ENCODE measurements at regions not wholly inside any gene's neighbourhood (a gene's known extent, or its start where the extent isn't known, plus 50 kb on each side); places are given as distances from the start of the nearest gene placed in this dataset.

DNA sequence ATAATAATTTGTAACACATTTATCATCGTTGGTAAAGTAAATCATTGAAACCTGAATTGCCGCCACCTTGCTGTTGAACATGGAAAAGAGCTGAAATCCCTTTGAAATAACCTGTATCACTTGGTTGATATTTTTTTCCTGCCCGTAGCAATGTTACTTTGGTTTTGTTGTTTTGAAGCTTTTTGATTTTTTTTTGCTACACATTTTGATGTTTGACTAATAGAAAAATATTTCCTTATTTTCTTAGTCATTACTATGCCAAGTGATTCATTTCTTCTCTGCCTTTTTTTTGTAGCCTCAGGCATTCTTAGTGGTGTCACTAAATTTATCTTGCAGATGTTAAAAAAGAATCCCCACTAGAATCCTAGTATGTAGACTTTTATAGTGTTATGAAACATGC lies 235.1 kb upstream of the MEOX2 start:
- Histone ChIP-seq H3K4me1 (ENCODE audit: low read length) (no peaks in the 10 kb centered on the region), H3K9me2 (replicated peaks; ENCODE audit: insufficient read depth, low read length) (no peaks in the 10 kb centered on the region), H3K9me3 (replicated peaks; ENCODE audit: insufficient read depth, low read length) (no peaks in the 10 kb centered on the region), H3K9ac (ENCODE audit: low read length) (no peak overlapping the region), H3K27ac (ENCODE audit: low read length) (no peak overlapping the region), H4K20me1 (ENCODE audit: insufficient read depth, low read length) (no peaks in the 10 kb centered on the region), H3K4me2 (ENCODE audit: low read depth, low read length) (no peak overlapping the region), H3K4me3 (ENCODE audit: low read length) (no peak overlapping the region), H3K27me3 (replicated peaks; ENCODE audit: insufficient read depth, low read length) (no peaks in the 10 kb centered on the region), H2AFZ (ENCODE audit: low read length) (no peak overlapping the region), H3K79me2 (ENCODE audit: low read length) (no peaks in the 10 kb centered on the region), H3K36me3 (replicated peaks; ENCODE audit: insufficient read depth, low read length) (no peaks in the 10 kb centered on the region), H3F3A (ENCODE audit: insufficient read depth, low read length) (no peaks in the 10 kb centered on the region)
- DNase-seq: no peak
- TF ChIP-seq EZH2 (optimal IDR thresholded peaks at IDR 0.05; ENCODE audit: low read depth, low read length): no peak
- no peak for TF ChIP-seq EZH2phosphoT487 (IDR thresholded peaks at IDR 0.05; ENCODE audit: low read length)
- TF ChIP-seq CTCF (IDR thresholded peaks at IDR 0.05; ENCODE audit: low read length): no peak

DNA sequence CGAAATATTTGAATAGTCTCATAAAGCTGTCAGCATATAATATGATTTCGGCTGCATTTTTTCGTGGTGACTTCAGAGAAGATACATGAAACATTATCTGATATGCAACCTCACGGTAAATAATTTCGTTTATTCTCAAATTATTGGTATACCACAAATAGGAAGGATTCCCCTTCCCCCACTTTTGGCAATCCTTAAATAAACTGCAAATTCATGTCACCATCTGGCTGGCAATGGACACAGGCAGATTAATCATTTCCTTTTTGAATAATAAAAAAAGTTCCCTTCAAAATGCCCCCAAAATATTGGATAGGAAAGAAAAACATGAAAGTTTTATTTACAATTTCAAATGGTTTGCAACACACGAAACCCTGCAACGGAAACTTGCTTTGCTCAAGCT lies 234.5 kb upstream of the MEOX2 start:
- Histone ChIP-seq H3K4me2 (ENCODE audit: low read depth, low read length) (no peak overlapping the region), H3K27ac (ENCODE audit: low read length) (no peak overlapping the region)

GRCh38 chr7:15916681-15917380 lies 230.3 kb upstream of the MEOX2 start:
- Histone ChIP-seq H3K4me3 (ENCODE audit: low read length) (no peak overlapping the region), H3F3A (ENCODE audit: insufficient read depth, low read length) (no peaks in the 10 kb centered on the region), H3K36me3 (replicated peaks; ENCODE audit: insufficient read depth, low read length) (no peaks in the 10 kb centered on the region), H2AFZ (ENCODE audit: low read length) (no peak overlapping the region), H3K27ac (ENCODE audit: low read length) (no peak overlapping the region), H3K9me3 (replicated peaks; ENCODE audit: insufficient read depth, low read length) (no peaks in the 10 kb centered on the region), H3K4me2 (ENCODE audit: low read depth, low read length) (no peak overlapping the region), H3K27me3 (replicated peaks; ENCODE audit: insufficient read depth, low read length) (no peaks in the 10 kb centered on the region), H3K79me2 (ENCODE audit: low read length) (no peaks in the 10 kb centered on the region), H3K9ac (ENCODE audit: low read length) (no peak overlapping the region), H3K9me2 (replicated peaks; ENCODE audit: insufficient read depth, low read length) (no peaks in the 10 kb centered on the region), H3K4me1 (ENCODE audit: low read length) (no peaks in the 10 kb centered on the region), H4K20me1 (ENCODE audit: insufficient read depth, low read length) (no peaks in the 10 kb centered on the region)
- no peak for TF ChIP-seq EZH2phosphoT487 (IDR thresholded peaks at IDR 0.05; ENCODE audit: low read length)
- no peak for TF ChIP-seq CTCF (IDR thresholded peaks at IDR 0.05; ENCODE audit: low read length)
- TF ChIP-seq EZH2 (optimal IDR thresholded peaks at IDR 0.05; ENCODE audit: low read depth, low read length): no peak
- no peak for DNase-seq

More for the DNA sequence above, 234.5 kb upstream of the MEOX2 start:
- no peaks in the 10 kb centered on the region for H3K27me3 ChIP-seq (replicated peaks; ENCODE audit: insufficient read depth, low read length)
- TF ChIP-seq EZH2 (optimal IDR thresholded peaks at IDR 0.05; ENCODE audit: low read depth, low read length): no peak
- no peak for TF ChIP-seq CTCF (IDR thresholded peaks at IDR 0.05; ENCODE audit: low read length)
- H3K4me3 ChIP-seq (ENCODE audit: low read length): no peak overlapping the region
- H3K9ac ChIP-seq (ENCODE audit: low read length): no peak overlapping the region
- no peaks in the 10 kb centered on the region for H4K20me1 ChIP-seq (ENCODE audit: insufficient read depth, low read length)
- H3K36me3 ChIP-seq (replicated peaks; ENCODE audit: insufficient read depth, low read length): no peaks in the 10 kb centered on the region
- no peaks in the 10 kb centered on the region for H3K9me3 ChIP-seq (replicated peaks; ENCODE audit: insufficient read depth, low read length)
- H2AFZ ChIP-seq (ENCODE audit: low read length): no peak overlapping the region
- no peaks in the 10 kb centered on the region for H3K9me2 ChIP-seq (replicated peaks; ENCODE audit: insufficient read depth, low read length)
- no peaks in the 10 kb centered on the region for H3K79me2 ChIP-seq (ENCODE audit: low read length)
- no peaks in the 10 kb centered on the region for H3K4me1 ChIP-seq (ENCODE audit: low read length)
- no peak for DNase-seq
- no peaks in the 10 kb centered on the region for H3F3A ChIP-seq (ENCODE audit: insufficient read depth, low read length)

All from MM.1S (cell line).